Osteoblast (primary cell): ENCODE measurements at regions not wholly inside any gene's neighbourhood (a gene's known extent, or its start where the extent isn't known, plus 50 kb on each side); places are given as distances from the start of the nearest gene placed in this dataset.

Experiments
- DNase-seq: peaks from one replicate; pipeline ENCODE4 v3.0.0; 2011; ENCODE audit warnings: low spot score, mixed read lengths; ENCODE audit not compliant: insufficient read length; ENCODE audit errors: missing footprints
- H2AFZ ChIP-seq: 2 replicates; pipeline ENCODE4 v1.6.0; 2011; ENCODE audit warnings: mild to moderate bottlenecking, low read length
- H3K27ac ChIP-seq: 2 replicates; pipeline ENCODE4 v1.5.1; 2011; ENCODE audit warnings: mild to moderate bottlenecking, low read depth, low read length, moderate library complexity
- H3K27me3 ChIP-seq: 2 replicates; pipeline ENCODE4 v1.6.0; 2012; ENCODE audit warnings: mild to moderate bottlenecking, control low read depth, inconsistent platforms, low read length, moderate library complexity; ENCODE audit not compliant: insufficient read depth
- H3K36me3 ChIP-seq: 2 replicates; pipeline ENCODE4 v1.5.1; 2011; ENCODE audit warnings: mild to moderate bottlenecking, low read length, control low read depth, moderate library complexity; ENCODE audit not compliant: insufficient read depth
- H3K4me1 ChIP-seq: 2 replicates; pipeline ENCODE4 v1.5.1; 2011; ENCODE audit warnings: mild to moderate bottlenecking, low read length, control low read depth, moderate library complexity; ENCODE audit not compliant: insufficient read depth
- H3K4me2 ChIP-seq: 2 replicates; pipeline ENCODE4 v1.6.0; 2011; ENCODE audit warnings: mild to moderate bottlenecking, low read length; ENCODE audit not compliant: insufficient read depth
- H3K4me3 ChIP-seq: fragments of 200-600 bp; sonication (generic); 3 replicates; pipeline ENCODE4 v1.5.1; 2012; ENCODE audit warnings: mild to moderate bottlenecking, low read length, inconsistent platforms; ENCODE audit not compliant: insufficient read depth
- H3K79me2 ChIP-seq: 2 replicates; pipeline ENCODE4 v1.6.0; 2012; ENCODE audit warnings: mild to moderate bottlenecking, low read length, control low read depth, inconsistent platforms; ENCODE audit not compliant: insufficient read depth
- H3K9me3 ChIP-seq: 2 replicates; pipeline ENCODE4 v1.5.1; 2011; ENCODE audit warnings: low read depth, low read length, control low read depth
- H4K20me1 ChIP-seq: 2 replicates; pipeline ENCODE4 v1.6.0; 2012; ENCODE audit warnings: mild to moderate bottlenecking, low read length, control low read depth; ENCODE audit not compliant: insufficient read depth
- CTCF ChIP-seq: IDR thresholded peaks from 2 replicates; pipeline ENCODE4 v1.5.1; 2011; ENCODE audit warnings: mild to moderate bottlenecking, low read depth, low read length, moderate library complexity; ENCODE audit errors: extremely low read depth

DNA sequence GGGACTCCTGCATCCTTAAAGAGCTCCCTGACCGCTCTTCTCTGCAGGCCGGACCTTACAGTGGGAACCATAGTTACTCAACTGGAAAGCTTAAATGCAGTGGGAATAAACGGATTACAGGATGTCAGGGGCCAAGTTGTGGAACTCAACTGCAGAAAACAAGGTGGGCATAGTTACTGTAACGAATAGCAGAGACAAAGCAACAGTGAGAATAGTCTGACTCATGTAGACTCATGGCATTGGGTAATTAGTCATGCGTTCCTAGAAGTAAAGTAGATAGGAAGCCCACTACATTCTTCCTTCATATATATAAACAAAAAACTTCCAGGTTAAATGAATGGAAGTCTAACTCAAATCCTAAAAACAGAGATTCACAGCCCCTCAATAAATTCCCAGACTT lies 95.5 kb upstream of the CHRNA7 start:
- H3K4me1 ChIP-seq = no peaks in the 10 kb centered on the region
- H2AFZ ChIP-seq = no peak overlapping the region
- H4K20me1 ChIP-seq = no peaks in the 10 kb centered on the region
- TF ChIP-seq CTCF = no peak
- H3K4me2 ChIP-seq = no peak overlapping the region
- H3K9me3 ChIP-seq = no peaks in the 10 kb centered on the region
- H3K4me3 ChIP-seq = no peak overlapping the region
- no peak overlapping the region for H3K27ac ChIP-seq
- H3K27me3 ChIP-seq = no peaks in the 10 kb centered on the region
- no peaks in the 10 kb centered on the region for H3K79me2 ChIP-seq
- DNase-seq = no peak
- H3K36me3 ChIP-seq = no peaks in the 10 kb centered on the region

- Histone ChIP-seq H3K4me2 (no peak overlapping the region), H3K4me3 (no peak overlapping the region), H3K79me2 (no peaks in the 10 kb centered on the region), H3K27me3 (no peaks in the 10 kb centered on the region), H3K27ac (no peak overlapping the region), H4K20me1 (no peaks in the 10 kb centered on the region), H2AFZ (no peak overlapping the region), H3K36me3 (no peaks in the 10 kb centered on the region), H3K4me1 (no peaks in the 10 kb centered on the region), H3K9me3 (no peaks in the 10 kb centered on the region)
- peak; percentile 32 for DNase-seq
- no peak for TF ChIP-seq CTCF
These were observed 76.8 kb upstream of the CHRNA7 start for GRCh38 chr15:31953478-31953877.

DNA sequence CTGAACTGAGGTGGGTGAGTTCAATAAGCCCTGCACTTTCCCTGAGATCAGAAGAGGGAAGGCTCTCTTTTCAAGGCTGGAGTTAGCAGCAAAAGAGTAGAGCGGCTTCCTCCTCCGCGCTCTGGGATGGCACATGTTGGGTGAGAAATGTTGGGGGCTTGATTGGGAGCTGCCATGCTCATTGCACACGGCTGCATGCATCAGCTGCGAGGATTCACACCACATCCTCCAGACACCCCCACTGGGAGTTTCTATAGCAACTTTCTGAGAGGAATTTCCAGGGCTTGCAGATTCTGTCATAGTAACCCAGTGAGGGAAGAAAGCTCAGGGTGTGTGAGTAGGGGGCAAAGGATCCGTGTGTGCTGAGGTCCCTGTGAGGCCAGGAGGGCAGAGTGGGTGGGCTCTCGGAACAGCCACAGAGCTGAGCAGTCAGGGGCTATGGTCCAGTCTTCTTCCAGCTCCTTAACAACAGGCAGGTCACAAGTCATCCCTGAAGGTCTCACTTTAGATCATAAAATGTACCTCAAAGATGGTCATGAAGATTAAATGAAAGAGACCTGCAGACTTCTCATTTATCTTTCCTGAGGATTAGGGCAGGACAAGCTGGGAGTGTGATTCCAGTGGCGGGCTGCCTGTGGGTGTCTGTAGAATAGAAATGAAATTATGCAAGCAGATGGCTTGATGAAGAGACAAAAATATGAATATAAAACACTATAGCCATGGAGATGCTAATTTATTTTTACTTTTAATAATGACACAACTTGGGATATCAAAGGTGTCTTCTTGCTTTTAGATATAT lies 75.7 kb upstream of the CHRNA7 start:
- no peaks in the 10 kb centered on the region for H3K79me2 ChIP-seq
- H3K36me3 ChIP-seq = no peaks in the 10 kb centered on the region
- no peak for TF ChIP-seq CTCF
- no peaks in the 10 kb centered on the region for H3K27me3 ChIP-seq
- no peak overlapping the region for H3K27ac ChIP-seq
- no peak overlapping the region for H3K4me3 ChIP-seq
- no peaks in the 10 kb centered on the region for H3K4me1 ChIP-seq
- DNase-seq = no peak
- no peaks in the 10 kb centered on the region for H3K9me3 ChIP-seq
- no peaks in the 10 kb centered on the region for H4K20me1 ChIP-seq
- no peak overlapping the region for H3K4me2 ChIP-seq
- no peak overlapping the region for H2AFZ ChIP-seq

DNA sequence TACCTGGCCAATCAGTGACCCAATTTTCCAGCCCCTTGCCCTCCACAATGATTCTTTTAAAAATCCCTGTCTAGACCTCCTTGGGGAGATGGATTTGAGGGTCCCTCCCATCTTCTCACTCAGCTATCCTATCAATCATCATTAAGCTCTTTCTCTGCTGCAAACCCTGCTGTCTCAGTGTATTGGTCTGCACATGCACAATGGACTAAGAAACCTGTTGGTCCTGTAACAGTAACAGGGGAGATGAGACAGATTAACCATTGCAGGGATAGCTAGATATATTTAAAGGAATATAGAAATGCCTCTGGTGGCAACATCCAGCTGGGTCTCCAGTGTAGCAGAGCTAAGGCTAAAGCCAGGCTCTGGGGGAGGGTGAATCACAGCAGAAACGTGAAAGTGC lies 74.6 kb upstream of the CHRNA7 start:
- no peak overlapping the region for H3K4me3 ChIP-seq

More for the DNA sequence above, 74.6 kb upstream of the CHRNA7 start:
- no peaks in the 10 kb centered on the region for H3K4me1 ChIP-seq
- H2AFZ ChIP-seq = no peak overlapping the region
- no peaks in the 10 kb centered on the region for H3K36me3 ChIP-seq
- DNase-seq = no peak
- H3K27ac ChIP-seq = no peak overlapping the region
- H4K20me1 ChIP-seq = no peaks in the 10 kb centered on the region
- no peak for TF ChIP-seq CTCF
- no peaks in the 10 kb centered on the region for H3K9me3 ChIP-seq
- no peak overlapping the region for H3K4me2 ChIP-seq
- H3K27me3 ChIP-seq = no peaks in the 10 kb centered on the region
- no peaks in the 10 kb centered on the region for H3K79me2 ChIP-seq
